GM11168 (cell line): ENCODE measurements at regions not wholly inside any gene's neighbourhood (a gene's known extent, or its start where the extent isn't known, plus 50 kb on each side); places are given as distances from the start of the nearest gene placed in this dataset.

ENCODE experiments used
- in situ Hi-C: fragments of 300-500 bp; cut with MboI; formaldehyde crosslinking; loops from one replicate; pipeline ENCODE4 v1.12.0; 2022; ENCODE audit warnings: low sequenced_read_pairs; ENCODE audit not compliant: unreplicated experiment

DNA sequence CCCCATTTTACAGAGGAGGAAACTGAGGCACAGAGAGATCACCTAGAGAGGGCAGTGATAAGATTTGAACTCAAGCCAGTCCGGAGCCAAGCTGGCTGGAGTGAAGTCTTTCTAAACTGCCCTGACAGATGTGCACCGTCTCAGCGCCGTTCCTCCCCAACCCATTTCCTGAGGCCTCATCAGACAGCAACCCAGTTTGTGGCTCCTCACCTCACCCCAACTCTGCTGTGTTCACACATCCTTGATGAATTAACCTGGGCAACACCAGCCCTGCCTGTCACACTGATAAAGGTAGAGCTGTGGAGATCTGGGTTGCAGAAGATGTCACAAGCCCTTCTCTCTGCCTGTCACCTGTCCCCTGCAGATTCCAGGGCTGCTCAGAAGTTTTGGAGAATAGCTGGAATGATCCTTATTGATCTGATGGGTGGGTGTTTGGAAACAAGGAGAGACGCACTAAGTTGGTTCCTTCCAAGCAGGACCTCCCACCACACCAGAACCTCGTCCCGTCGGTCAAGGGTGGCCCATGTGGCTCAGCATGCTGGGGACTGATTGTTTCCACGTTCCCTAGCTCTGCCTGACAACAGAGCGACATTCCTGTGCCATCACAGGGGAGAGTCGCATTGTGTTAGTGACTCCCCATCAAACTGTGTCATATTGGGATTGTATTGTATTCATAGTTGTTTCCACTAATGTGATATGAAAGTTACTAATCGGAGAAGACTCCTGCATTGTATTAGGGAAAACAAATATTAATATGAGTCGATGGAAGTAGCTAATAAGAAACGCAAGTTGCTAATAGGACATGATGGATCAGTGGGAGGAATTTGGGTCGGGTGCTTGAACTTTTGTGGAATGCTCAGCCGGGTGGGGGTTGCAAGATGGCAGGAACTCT, 200.6 kb downstream of the PHETA1 start:
- in situ Hi-C loops: no loop called here

DNA sequence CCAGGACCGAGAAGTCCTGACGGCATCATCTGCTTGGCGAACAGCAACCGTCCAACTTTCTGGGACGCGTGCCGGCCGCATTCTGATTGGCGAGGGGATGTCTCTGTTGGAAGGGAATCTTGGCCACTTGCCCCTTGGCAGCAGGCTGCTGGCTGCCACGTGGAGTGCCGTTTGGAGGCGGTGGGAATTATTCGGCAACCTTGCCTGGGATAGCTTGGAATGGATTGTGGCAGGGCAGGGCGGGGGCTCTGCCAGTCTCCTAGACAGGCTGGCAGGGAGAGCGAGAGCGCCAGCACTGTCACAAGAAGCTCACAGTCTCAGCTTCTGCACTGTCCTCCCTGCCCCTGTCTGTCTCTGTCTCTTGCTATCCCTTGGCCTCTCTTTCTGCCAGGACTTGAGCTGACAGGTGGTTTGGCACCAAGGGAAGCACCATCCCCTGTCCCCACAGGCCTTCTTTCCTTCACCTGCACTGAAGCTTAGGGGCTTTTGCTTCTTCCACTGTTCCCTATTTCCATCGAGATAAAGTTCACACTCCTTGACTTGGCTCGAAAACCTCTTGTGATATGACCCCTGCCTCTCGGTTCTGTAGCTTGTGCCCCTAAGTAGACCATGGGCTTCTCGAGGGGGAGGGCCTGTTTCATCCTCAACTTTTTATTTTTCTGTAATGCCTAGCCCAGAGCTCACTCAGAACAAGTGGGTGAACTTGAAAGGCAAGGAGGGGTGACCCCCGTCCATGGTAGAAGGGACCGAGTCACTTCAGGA, 201.9 kb downstream of the PHETA1 start:
- in situ Hi-C loops: no loop called here

DNA sequence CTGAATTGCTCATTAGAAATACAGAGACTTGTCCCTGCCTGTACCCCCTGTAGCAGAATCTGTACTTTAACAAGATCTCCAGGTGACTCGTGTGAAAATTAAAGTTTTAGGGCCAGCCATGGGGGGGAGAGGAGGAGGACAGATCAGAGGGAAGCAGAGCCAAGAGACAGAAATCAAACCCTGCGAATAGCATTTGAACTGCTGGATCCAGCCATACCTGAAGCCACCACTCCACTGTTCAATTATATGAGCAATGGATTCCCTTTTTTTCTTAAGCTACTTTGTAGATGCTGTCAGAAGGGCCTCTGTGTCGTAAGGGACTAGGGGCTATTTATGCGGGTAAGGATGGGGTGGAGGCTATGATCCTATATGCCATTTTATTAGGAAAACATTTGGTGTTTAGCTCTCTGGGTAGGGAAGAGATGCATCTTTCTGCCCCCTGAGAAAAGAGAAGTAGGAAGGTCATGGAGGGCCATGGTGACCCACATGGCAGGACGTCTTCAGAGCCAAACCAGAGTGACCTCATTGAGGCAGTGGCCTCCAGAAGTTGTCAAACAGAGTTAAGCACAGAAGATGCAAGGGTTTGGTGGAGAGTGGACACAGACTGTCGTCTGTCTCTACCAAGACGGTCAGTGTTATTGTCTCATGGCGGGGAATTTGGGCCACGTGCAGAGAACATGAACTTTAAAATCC, 203.9 kb downstream of the PHETA1 start:
- in situ Hi-C loops: no loop called here

DNA sequence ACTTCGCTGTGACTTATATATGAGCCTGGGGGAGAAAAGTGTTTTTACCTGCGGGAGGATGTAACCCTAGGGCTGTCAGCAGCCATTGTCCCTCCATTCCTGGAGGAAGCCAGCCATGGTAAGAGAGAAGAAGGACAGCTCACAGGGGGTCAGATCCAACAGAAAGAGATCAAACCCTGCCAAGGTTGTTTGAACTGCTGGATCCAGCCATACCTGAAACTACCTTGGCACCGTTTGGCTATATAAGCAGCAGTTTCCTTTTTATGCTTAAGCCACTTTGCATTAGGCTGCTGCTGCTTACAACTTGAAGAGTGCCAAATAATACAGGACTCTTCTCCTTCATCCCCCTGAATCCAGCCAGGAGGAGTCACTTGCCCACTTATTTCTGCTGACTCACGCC, 205.5 kb downstream of the PHETA1 start:
- in situ Hi-C loops: no loop called here

DNA sequence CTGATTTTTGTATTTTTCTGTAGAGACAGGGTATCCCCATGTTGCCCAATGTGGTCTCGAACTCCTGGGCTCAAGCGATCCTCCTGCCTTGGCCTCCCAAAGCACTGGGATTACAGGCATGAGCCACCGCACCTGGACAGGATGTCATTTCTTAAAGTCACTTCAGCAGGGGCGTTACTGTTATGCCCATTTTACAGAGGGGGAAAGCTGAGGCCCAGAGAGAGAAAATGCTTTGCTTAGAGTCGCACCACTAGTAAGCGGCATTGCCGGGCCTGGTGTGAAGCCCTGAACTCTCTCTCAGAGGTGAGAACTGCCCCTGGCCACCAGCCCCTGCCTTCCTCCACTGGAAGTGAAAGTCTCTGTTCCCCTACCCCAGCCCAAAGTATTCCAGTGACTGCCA, 207.0 kb downstream of the PHETA1 start:
- in situ Hi-C loops: no loop called here

DNA sequence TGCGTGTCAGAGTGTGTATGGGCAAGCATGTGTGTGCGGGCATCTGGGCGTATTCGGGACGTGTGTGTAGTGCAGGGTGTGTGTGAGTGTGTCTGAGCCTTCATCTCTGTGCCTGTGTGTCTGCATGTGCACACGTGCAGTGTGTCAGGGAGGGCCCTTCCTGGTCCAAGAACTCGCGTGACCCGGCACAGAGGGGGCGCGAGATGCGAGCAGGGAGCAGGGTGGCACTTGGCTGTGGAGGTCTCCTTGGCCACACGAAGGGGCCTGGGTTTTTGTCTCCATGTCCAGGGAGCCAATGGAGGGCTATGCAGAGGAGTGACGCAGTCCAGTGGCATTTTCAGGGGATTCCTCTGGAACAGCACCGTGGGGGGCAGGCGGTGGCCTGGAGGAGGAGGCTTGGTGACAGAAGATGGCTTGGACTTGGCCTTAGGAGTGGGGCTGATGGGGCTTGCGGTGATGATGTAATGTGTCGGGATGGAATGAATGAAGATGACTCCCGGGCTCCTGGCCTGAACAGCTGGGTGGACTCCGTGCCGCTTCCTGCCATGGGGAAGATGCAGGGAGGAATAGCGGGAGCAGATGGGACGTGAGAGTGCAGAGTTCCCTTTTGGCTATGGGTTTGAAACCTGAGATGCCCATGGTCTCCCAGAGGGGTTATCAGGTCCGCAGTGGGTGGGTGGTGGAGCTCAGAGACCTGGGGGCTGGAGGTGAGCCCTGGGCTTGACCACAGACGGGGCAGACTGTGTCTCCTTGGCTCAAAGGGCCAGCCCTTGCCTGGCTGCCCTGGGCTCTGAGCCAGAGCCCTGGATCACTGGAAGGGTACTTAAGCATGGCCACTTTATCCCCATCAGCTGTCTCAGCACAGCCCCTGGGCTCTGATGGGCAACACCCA, 208.3 kb downstream of the PHETA1 start:
- in situ Hi-C loops: no loop called here

DNA sequence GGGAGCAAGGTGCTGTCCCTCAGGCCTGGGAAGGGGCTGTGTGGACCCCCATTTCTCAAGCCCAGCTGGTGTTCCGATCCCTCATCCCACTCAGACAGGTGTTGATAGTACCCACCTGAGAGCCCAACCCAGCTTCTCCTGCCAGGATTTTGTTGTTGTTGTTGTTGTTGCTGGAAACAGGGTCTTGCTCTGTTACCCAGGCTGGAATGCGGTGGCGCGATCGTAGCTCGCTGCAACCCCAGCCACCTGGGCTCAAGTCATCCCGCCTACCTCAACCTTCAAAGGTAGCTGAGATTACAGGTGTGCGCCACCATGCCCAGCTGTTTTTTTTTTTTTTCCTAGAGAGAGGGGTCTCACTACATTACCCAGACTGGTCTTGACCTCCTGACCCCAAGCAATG, 209.9 kb downstream of the PHETA1 start:
- in situ Hi-C loops: no loop called here

DNA sequence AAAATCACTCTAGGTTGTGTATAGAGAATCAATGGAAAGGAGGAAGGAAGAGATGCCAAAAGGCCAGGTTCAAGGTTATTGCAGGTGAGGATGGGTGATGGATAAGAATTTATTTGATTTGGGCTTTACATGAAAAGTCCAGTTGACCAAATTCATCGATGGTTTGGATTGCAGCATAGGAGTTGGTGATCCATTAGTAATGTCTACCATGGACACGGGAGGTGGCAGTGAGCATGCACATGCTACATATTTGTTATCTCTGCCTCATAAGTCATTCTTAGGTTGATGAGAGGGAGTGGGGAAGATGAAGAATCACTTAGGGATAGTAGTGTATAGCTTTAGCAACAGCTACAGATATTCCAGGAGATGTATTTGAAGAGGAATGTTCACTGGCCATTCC, 211.4 kb downstream of the PHETA1 start:
- in situ Hi-C loops: no loop called here

DNA sequence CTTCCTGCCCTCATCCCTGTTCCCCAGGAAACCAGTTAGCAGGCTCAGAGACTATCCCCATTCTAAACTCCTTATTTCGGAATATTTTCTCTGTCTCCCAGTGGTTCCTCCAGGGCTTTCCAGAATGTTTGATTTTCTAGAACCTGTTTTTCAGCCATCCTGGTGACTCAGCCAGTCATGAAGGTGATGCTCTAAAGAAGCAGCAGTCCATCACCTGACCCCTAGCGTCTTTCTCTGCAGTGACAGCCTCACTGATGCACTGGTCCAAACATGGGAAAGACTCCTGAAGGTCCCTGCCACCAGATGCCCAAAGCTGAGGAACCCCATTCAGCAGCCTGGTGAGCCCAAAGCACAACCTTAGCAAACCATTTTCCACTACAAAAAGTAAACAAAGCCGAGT, 212.6 kb downstream of the PHETA1 start:
- in situ Hi-C loops: no loop called here

DNA sequence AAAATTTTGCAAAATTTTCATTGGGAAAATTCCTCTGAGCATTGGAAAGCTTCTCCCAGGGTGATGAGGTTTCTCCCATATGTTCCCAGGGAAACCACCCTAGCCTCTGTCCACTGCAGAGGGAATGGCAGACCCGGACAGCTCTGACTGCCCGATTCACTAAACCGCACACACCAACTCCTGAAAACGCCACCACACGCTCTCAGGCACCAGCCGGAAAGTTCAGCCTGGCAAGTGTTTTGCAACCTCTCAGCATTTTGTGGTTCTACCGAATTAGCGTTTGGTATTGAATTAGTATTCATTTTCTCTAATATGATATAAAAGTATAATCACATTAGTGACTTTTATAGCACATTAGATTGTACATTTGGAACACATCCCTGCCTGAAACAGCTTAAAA, 213.4 kb downstream of the PHETA1 start:
- in situ Hi-C loops: no loop called here

DNA sequence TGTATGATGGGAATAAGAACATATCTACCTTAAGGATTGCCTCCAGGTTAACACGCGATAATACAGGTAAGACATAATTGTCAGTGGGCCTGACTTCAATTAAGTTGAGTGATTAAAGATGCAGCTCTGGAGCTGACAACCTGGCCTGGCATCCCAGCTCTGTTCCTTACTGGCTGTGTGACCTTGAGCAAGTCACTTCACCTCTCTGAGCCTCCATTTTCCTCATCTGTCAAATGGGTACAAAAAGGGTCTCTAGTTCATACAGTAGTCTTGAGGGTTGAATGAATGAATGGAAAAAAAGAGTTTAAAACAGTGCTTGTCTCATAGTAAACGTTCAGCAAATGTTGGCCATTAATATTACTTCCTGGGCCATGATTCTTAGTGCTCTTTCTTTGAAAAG, 213.9 kb downstream of the PHETA1 start:
- in situ Hi-C loops: no loop called here

DNA sequence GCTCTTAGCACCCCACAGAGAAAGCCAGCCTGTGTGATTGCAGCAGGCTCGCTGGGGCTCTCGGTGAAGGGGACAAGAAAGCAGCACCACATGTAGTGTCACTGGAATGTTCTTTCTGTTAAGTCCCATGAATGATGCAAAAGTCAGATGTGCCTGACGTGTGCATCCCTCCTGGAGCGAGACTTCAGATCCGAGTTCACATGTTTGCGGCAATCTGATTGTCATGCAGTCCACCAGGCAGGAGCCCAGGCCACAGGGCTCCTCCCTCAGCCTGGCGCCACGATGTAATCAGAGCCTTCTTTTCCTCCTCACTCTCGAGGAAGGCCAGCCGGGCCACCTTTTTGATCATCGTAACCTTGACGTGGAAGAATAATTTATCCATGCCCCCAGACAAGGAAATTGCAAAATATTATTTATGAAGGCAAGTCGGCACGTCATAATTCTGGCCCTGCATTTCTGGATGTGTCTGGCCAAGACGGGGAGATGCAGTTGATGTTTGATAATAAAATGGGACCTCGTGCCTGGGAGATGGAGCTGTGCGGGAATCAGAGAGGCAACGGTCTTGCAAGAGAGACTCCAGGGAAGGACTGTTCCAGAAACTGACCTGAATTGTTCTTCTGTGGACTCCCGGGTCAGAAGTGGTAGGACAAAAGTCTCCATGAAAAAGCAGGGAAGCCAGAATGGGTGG, 214.6 kb downstream of the PHETA1 start:
- in situ Hi-C loops: no loop called here

DNA sequence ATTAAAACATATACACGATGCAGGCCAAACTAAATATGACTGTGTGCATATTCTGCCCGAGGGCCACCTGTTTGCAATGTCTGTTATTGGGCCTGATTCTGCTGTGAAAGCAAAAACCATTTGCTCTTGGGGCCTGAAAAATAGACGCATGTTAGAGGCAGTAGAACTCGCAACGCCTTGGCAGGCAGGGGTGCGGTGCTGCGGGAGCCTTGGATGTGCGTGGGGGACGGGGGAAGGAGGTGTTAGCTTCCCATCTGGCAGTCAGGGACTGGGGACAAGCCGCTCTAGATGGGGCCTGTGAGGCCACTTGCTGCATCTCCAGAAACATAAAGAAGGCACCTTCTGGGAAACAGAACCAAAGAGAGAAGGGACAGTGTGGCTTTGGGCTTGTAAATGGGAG, 216.3 kb downstream of the PHETA1 start:
- in situ Hi-C loops: no loop called here

DNA sequence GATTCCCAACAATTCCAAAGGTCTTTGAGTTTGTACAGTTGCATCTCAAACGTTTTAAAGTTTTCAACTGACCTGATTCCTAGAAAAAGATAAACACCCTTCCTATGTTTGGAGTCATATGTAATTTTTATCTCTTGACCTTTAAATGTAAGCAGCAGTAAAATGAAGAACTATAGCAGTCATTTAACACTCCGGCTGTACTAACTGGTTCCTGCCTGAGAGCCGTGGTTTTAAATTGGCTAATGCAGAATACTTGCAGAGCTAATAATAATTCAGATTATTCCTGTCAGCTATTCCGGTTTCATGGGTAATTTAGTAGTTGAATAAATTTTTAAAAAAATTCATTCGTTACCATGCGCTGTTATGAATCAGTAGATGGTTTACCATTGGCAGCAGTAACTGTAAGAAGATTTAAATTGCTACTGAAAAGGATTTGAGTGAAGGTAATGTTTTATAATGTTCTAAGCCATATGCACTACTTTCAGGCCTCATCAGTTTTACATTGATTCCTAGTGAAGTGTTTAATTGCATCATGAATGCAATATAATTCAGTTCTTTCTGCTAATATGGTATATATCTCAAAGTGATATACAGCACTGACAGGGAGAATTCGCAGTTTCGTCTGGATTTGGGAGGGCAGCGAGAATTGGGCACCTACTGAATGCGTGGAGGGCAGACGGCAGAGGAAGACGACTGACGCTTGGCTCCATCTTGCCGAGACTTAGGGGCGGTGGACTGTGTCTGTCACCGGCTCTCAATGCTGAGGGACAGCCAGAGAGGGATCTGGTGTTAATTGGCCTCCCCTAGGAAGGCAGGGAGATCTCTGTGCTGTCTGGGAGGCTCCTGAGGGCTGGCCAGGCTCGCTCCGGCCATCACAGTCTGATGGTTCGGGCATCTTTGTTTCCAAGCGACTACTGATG, 217.7 kb downstream of the PHETA1 start:
- in situ Hi-C loops: no loop called here

DNA sequence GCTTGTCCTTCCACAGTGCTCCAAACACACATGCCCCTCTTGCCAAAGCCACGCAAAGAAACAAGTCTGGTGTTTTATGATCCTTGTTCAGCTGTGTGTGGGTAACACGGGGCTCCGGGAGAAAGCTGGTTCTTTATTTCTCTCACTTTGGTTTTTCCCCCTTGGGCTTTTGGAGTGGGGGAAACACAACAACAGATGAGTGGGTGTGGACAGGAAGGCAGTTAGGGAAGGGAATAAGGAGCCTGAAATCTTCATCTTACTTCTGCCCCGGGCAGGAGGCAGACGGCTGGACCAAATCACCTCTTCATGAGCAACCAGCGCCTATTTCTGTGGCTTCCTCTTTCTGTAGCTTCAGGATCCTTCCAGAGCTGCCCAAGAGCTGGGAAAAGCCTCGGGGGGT, 218.5 kb downstream of the PHETA1 start:
- in situ Hi-C loops: no loop called here

DNA sequence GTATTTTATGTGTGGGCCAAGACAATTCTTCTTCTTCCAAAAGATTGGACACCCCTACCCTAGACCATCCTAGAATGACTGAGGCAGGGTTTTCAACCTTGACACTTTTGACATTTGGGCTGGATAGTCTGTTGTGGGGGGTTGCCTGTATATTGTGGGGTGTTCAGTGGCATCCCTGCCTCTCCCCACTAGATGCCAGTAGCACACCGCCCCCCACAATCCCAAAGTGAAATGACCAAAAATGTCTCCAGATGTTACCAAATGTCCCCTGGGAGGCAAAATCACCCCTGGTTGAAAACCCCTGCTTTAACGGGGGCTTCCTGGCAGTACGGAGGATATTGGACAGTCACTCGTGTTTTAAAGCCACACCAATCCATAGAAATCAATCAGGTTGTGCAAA, 219.6 kb downstream of the PHETA1 start:
- in situ Hi-C loops: no loop called here

DNA sequence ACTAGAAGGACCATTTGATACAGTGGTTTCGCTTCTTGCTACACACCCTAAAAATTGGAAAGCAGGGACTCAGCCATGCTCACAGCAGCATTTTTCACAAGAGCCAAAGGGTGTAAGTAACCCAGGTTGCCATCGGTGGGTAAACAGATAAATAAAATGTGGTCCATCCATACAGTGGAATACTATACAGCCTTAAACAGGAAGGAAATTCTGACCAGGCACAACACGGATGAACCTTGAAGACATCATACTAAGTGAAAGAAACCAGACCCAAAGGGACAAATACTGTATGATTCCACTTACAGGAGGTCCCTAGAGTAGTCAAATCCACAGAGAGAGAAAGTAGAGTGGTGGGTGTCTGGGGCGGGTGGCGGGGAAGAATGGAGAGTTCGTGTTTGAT, 220.9 kb downstream of the PHETA1 start:
- in situ Hi-C loops: no loop called here

DNA sequence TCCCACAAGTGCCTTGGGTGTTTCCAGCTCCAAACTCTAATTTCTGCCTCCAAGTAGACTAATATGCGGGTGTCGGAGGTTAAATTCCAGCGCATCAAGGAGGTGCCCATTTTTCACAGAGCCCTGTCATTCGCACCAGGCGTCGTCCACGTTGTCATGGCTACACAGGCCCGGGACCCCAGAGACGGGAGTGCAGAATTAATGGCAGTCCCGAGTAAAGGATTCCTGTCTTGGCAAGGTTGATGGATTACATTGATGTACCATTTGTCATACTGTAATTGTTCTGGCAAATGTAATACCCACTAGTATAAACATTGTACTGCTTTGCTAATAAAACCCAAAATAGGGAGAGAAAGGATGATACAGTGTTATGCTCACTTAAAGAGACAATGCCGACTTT, 222.9 kb upstream of the MYL2 start:
- in situ Hi-C loops: no loop called here

DNA sequence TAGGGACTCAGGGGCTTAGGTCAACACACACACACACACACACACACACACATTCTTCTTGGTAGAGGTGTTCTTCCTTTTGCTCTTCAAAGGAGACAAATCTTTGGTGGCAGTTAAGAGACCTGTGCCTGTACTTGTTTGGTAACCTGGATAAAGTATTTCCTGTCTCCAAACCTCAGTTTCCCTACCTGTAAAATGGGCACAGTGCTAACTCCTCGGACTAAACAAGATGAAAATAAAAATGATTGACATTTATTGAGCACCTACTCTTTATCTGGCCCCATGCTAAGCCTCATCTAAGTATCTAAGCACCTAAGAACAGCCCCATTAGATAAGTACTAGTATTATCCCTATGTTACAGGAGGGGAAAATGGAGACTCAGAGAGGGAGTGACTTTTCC, 220.8 kb upstream of the MYL2 start:
- in situ Hi-C loops: no loop called here
